ENCODE measurements at regions not wholly inside any gene's neighbourhood (a gene's known extent, or its start where the extent isn't known, plus 50 kb on each side); places are given as distances from the start of the nearest gene placed in this dataset.

DNA sequence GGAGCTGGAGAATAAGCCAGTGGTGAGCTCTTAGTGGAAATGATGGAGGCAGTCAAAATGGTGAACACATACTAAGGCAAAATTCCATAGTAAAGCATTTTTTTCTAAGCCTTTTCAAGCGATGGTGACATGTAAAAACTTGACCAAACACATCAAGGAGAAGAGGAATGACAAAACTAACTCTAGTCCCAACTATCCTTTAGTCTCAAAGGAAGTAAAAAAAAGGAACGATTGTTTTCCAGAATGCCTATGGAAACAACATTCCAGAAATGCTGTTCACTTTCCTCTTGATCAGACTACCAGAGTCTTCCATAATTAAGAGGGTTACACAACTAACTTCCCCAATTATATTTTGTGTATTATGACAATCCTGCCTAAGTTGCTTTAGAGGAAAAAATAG is 715.6 kb downstream of the EPHA4 start:
- DNase-seq (ENCODE audit: low read depth in 2 of 2) = no peak

DNA sequence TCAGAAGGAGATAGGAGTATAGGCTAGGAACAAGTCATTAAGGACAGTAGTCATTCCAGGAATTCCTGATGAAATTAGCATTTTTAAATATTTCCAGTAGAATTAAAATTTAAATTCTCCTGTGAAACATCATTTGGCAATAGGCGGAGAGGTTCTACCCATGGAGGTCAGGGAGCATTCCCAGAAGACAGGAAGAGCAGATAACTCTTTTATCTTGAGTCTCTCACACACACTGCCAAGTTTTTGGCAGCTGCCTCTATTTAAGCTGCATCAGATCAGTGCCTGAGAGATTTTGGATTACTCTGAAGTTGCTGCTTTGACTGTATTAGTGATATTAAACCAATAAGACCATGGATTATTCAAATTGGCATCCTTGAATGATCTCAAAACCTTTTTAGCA is 714.7 kb downstream of the EPHA4 start:
- DNase-seq (ENCODE audit: low read depth in 2 of 2) = no peak

DNA sequence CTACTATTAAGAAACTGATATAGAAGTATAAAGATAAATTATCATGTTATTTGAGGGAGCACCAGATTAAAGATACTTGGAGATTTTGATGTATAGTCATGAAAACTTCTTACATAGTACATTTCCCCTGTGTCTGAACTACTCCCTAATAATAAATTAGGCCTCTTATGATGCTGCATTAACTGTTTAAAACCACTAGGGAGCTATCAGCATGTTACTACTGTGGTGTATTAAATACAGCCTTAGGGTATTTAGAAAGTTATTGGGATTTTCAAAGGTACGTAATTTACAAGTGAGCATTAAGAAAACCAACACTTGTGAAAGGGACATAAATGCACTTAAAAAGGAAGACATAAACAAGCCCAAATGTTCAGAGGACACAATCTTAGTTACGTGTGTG is 714.0 kb downstream of the EPHA4 start:
- DNase-seq (ENCODE audit: low read depth in 2 of 2) = no peak

DNA sequence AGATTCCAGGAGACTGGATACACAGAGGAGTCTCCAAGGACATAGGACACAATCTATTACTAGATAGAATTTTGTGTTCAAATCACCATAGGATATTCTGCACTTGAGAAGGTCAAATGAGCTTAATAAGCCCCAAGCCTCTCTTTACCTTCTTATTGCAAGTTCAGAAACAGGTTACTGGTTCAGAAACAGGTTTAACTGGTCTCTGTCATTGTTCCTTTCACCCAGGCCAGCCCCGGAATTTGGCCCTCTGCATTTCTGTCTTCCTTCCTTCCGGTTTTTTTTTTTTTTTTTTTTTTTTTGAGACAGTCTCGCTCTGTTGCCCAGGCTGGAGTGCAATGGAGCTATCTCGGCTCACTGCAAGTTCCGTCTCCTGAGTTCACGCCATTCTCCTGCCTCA is 700.2 kb downstream of the EPHA4 start:
- no peak for DNase-seq (ENCODE audit: low read depth in 2 of 2)

DNA sequence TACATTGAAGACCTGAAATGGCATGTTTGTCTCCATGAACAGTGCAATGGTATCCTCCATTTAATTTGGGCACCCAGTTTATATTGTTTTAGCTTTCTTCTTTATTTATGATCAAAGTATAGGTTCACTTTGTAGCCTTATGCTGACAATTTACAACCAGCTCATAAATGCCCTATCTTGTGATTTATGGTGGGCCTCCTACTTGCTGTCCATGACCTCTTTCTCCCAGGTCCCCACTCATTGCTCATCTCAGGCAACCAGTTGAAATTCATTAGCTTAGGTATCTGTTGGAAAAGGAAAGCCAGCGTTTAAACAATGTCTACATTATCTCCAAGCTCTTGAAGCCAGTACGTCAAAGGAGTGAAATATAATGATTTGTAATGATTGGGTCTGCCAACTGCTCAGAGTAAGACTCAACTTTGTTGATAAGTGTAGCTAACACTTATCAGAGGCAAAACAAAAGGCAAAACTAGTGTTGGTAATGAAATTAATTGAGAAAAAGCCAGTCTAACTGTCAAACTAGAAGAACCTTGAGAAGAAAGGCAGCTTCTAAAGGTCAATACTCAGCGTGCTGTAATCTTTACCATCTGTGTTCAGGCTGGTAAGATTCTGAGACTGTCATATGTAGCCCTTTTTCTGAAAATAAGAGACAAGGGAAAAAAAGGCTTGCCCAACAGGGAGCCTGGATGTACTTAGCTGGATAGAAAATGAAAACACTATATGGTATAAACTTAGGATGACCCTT is 695.9 kb downstream of the EPHA4 start:
- no peak for DNase-seq (ENCODE audit: low read depth in 2 of 2)

DNA sequence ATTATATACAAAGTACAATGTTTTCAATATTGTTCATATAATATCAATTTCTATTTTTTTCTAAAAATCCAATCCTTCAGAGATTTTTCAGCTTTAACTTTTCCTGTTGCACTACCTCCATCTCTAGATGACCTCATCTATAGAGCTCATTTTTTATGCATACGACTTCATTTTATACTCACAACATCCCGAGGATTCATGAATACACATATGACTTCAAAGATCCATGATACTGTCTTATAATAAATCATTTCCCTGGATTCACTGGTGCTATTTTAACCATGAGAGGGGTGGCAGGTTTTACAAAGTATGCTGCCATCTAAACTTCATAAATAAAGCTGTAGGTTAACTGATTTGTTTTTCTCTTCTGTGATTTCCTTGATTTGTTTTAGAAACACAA is 694.6 kb downstream of the EPHA4 start:
- no peak for DNase-seq (ENCODE audit: low read depth in 2 of 2)

DNA sequence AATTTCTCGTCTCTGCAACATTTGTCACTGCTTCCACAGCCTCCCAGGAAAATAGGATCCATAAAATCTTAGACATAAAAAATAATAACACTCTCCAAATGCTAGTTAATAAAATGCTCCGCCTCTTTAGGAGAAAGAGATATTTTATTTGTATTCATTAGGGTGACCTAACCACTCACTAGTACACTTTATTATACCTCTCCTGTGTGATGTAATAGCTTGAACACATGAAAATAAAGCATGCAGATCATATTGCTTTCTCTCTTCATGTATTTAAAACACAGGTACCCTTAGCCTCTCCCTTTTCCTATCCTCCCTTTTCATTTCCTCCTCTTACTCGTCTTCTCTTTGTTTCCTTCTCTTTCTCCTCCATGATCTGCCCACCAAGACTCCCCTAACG is 694.2 kb downstream of the EPHA4 start:
- DNase-seq (ENCODE audit: low read depth in 2 of 2) = no peak

DNA sequence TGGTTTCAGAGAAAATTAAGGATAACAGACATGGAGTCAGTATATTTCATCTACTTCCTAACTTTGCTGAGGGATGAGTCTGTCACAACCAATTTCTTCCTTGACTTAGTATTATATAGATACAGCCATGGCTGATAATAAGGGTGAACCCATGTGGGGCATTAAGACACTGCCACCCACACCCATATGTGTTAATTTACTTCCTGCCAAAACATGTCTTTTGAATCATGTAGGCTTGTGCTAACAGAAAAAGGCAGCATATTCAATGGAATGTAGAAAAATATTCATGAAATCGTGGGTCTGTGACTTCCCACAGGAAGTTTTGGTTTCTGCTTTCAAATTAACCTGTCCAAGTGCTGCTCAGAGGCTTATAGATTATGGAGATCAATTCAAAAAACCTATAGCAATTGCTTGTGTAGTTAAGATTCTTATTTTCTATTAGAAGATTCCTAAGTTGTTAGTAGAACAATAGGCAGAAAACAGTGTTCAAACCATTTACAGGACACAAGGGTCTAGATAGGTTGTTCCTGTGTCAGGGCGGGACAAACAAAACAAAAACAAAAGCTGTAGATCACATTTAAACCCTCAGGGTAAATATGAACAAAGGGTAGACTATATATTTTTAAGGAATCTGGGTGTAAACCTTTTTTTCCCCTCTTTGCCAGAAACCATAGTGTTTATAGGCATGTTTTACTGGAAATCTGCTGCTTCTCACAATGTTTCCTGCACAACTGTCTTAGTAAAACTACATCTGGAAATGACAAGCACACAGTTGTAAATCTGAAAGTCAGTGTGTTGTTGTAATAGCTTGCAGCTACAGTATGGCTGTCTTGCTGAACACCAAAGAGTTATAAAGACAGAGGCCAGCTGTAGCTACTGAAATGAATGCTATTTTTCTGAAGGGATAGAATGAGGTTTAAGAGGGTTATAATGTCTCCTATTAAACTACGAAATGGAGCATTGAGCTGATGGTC is 691.2 kb downstream of the EPHA4 start:
- DNase-seq (ENCODE audit: low read depth in 2 of 2) = no peak

DNA sequence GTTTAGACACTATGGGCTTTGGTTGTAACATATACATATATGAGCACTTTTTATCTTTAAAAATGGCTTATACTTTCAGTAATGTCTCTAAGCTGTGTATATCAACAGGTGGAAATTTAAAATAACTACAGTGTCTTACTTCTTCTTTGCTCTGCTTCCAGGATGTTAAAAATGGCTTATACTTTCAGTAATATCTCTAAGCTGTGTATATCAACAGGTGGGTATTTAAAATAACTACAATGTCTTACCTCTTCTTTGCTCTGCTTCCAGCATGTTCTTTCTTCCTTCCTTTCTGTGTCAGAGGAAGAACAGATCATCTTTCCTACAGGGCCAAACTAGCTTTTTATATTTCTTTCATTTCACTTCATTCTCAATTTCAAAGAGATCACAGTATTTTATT is 689.6 kb downstream of the EPHA4 start:
- DNase-seq (ENCODE audit: low read depth in 2 of 2) = no peak

DNA sequence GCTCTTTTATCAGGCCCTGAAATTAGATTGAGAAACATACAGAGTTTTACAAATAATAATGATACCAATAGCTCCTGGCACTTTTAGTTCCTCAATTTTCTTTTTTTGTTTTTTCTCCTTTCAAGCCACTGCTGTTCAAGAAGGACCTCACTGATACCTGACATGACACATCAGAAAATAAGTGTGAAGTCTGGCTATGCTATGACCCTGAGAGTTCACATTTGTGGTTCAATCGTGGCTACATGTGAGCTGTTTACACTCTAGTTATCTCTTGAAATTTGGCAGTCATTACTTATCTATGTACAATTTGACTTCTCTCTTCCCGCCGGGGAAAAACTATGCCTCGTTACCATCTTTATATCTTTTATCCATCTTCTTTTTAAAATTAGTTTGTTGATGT is 686.5 kb downstream of the EPHA4 start:
- no peak for DNase-seq (ENCODE audit: low read depth in 2 of 2)

DNA sequence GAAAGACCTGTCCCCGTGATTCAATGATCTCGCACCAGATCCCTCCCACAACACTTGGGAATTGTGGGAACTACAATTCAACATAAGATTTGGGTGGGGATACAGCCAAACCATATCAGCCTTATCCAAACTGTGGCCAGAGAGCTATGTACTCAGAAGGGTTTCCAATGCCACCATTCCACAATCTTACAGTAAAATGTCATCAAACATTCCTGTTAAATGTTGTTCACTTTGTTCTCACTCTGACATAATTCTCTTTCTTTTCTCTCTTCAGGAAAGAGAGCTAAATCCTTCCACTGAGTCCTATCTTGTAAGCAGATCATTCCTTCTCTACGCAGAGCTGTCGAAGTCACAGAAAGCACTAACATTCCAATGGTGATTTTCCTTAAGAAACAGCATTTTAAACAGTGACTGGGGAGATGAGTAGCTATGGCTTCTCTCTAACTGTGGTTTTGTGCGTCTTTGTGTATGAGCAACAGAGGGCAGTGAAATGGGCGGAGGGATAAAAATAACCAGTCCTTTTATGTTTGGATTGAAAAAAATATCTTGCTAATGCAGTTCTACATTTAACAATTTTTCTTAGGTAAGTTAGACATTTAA is 684.7 kb downstream of the EPHA4 start:
- DNase-seq (ENCODE audit: low read depth in 2 of 2) = no peak

DNA sequence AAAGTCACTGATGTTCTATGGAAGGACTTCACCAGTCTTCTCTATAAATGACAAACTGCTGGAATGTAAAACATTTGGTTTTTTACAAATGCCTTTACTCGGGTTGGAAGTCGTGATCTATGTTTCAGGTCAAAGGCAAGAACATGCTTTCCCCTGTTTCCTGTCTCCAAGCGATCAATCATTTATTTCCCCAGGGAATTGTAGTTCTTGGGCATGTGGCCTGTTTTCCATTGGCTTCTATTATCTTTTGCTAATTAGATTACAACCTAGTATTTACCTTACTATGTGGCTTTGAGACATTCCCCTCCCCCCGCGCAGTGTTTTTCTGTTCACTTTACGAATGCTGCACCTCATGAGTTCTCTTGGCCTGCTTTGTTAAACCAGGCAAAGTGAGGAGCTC is 684.2 kb downstream of the EPHA4 start:
- no peak for DNase-seq (ENCODE audit: low read depth in 2 of 2)

DNA sequence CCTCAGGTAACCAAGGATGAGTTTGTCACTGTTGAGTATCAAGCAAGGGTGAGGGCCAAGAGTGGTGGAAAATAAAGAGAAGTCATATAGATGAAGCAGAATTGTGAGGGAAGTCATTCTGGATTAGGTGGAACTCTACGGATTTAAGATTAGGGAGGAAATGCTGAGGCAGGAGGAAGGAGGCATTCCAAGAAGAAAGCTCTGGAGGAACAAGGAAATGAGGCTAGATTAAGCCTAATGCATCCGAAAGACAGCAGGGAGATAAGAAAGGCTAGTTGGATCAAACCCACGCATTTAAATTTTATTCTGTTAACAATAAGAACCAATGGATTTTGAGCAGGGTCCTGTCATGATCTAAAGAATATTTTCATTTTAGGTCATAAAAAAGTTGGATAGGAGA is 681.2 kb downstream of the EPHA4 start:
- DNase-seq (ENCODE audit: low read depth in 2 of 2) = no peak

DNA sequence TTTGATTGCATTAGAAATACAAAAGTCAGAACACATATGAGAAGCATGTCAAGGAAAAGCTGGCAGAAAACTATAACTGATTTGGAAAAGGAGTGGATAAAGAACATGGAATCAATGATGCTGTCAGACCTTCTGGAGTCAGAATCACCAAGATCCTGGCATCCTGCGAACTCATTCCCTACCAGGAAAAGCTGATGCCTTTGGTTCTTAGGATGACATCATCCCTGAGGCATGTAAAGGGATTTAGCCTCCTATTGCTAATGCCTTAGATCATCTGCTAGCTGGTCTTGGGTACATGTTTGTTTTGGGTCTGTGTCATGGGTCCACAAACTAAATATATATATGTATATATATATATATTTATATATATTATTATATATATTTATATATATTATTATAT is 680.7 kb downstream of the EPHA4 start:
- no peak for DNase-seq (ENCODE audit: low read depth in 2 of 2)

DNA sequence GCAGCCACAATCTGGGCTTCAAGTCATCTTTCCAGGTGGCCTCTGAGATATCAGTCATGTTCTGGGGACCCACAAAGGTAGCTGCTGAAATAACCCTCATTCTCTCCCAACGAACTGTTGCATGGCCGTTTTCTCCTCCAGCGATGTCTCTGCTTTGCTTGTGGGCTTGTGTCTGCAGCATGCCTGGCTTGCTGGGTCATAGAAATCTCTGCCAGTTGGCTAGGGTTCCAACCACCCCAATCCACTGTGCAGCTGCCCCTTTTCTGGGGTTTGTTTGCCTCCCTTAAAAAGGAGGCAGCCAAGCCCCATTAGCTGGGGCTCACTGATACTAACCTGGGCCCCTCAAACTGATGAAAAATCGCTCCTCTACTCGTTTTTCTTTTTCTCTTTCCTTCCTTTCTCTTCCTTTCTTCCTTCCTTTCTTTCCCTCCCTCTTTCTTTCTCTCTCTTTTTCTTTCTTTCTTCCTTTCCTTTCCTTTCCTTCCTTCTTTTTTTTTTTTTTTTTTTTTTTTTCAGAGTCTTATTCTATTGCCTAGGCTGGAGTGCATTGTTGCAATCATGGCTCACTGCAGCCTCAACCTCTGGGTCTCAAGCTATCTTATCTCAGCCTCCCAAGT is 680.0 kb downstream of the EPHA4 start:
- DNase-seq (ENCODE audit: low read depth in 2 of 2) = no peak

DNA sequence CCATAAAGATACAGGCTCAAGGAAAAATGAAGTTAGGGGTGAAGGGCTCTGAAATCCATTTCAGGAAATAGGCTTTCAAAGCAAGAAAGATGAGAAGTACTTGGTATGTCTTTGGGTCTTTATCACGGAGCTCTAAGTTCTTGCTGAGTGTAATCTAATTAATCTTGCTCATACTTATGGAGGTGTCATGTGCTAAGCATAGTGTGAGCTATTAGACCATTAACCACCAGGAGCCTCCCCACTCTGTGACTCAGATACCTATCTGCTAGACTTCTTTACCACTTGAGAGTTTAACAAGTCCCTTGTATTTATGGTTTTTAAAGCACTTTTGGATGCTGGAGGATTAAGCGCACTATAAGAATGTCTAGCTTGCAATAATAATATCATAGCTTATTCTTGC is 678.7 kb downstream of the EPHA4 start:
- no peak for DNase-seq (ENCODE audit: low read depth in 2 of 2)

DNA sequence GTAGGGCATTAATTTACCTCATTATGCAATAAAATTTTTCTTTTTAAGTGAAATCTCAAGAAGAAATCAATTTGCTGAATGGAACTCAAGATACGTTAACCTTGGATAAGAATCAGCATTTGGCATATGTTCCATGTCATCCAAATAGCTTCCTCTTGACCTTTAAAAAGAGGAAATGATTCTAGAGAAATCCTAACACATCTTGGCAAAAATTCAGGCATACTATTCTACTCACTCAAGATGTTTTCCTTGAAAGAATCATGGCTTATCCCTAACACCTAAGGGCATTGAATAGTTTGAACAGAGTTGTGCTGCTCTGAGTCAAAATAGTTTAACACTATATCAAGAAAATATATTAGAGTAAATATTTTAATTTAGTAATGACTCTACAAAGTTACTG is 678.0 kb downstream of the EPHA4 start:
- no peak for DNase-seq (ENCODE audit: low read depth in 2 of 2)

DNA sequence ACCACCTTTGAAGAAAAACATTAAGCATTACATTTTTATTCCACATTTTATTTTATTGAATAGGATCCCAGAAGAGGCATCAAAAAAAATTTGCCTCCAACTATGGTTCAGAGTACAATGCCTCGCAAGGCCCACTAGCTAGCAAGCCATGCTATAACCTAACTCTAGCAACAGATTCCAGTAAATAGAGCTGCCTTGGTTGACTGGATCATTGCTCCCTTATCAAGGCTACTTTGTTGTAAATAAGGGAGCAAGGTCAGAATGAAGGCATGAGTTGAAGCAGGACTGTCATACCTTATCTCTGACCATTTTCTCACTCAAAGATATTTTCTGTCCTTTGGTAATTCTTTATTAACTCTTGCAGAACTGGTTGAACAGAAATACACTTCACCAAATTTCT is 672.6 kb downstream of the EPHA4 start:
- no peak for DNase-seq (ENCODE audit: low read depth in 2 of 2)

DNA sequence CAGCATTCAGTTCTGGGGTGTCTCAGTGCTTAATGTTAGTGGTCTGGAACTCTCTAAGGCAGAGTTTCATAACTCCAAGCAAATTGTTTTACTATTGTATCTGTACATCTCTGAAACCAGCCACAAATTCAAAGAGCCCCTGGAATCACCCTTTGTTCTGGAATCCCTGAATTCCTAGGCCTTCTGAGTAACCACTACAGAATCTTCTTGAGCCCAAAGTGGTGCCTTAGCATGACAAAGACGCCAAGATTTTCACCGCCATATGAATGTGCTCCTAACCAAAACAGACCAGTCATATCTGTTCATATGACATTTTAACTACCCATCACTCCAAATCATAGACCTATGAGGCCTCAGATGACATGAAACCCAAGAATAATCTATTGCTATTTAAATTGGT is 668.1 kb downstream of the EPHA4 start:
- DNase-seq (ENCODE audit: low read depth in 2 of 2) = no peak

DNA sequence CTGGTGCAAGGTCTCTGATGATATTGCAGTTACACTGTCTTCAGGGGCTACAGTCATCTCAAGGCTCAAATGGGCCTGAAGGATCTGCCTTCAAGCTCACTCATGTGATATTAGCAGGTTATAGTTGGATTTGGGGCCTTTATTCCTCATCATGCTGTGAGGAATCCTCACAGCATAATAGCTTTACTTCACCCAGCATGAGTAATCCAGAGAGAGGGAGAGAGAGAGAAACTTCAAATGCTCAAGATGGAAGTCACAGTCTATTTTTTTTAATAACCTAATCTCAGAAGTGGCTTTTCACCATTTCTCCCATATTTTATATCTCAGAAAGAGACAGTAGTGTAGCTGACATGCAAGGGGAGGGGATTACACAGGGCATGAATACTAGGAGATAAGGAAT is 658.7 kb downstream of the EPHA4 start:
- DNase-seq (ENCODE audit: low read depth in 2 of 2) = no peak

DNA sequence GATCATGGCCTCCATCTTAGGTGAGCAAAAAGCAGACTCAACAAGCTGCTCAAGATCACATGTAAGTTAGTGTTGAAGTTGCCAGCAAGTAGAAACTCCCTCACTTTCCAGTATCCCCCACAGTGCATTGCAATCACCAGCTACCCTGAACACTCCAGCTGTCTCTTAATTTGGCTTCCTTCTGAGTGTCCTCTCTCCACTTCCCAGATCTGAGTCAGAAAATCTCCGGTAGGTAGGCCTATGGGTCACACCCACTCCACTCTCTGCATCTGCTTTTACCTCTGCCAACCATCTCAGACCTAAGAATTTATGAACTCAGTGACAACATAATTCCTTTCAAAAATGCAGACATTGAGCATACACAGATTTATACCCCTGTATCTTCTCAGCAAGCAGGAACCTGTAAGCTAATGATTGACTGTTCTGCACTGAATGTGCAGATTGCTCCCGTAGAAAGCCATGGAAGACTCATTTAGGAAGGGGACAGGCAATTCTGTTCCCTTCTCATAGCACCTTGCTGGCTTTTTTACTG is 656.9 kb downstream of the EPHA4 start:
- DNase-seq (ENCODE audit: low read depth in 2 of 2) = no peak

DNA sequence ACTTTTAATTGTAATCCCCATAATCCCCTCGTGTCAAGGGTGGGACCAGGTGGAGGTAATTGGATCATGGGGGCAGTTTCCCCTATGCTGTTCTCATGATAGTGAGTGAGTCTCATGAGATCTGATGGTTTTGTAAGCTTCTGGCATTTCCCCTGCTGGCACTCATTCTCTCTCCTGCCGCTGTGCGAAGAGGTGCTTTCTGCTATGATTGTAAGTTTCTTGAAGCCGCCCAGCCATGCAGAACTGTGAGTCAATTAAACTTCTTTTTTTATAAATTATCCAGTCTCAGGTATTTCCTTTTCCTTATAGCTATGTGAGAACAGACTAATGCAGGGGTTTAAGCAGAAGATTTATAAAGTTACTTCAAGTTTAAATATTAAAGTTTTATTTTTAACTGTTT is 655.2 kb downstream of the EPHA4 start:
- DNase-seq (ENCODE audit: low read depth in 2 of 2) = no peak

Measured in activated CD4-positive, alpha-beta T cell treated with anti-CD3 and anti-CD28 coated beads for 24 hours (primary cell).